ENCODE measurements at regions not wholly inside any gene's neighbourhood (a gene's known extent, or its start where the extent isn't known, plus 50 kb on each side); places are given as distances from the start of the nearest gene placed in this dataset.

- Mint-ChIP-seq H3K27ac (no peak overlapping the region), H3K9me3 (no peaks in the 10 kb centered on the region), H3K4me3 (no peak overlapping the region), H3K36me3 (no peaks in the 10 kb centered on the region), H3K27me3 (peaks cover 26% of the 10 kb centered on the region), H3K4me1 (peaks cover 2% of the 10 kb centered on the region)
- DNase-seq (ENCODE audit: low spot score in 2 of 2) (no peak), ATAC-seq (ENCODE audit: low read depth) (no peak)
These were observed 57.9 kb upstream of the CCL1 start for GRCh38 chr17:34420900-34421299.

GRCh38 chr17:34420254-34420766 is 57.3 kb upstream of the CCL1 start:
- ATAC-seq (ENCODE audit: low read depth) (peak; percentile 56), DNase-seq (ENCODE audit: low spot score in 2 of 2) (peak; percentile 69 to 74)
- no peak overlapping the region for H3K27ac Mint-ChIP-seq
- H3K36me3 Mint-ChIP-seq = no peaks in the 10 kb centered on the region
- no peak overlapping the region for H3K4me3 Mint-ChIP-seq
- H3K9me3 Mint-ChIP-seq = no peaks in the 10 kb centered on the region
- peaks cover 24% of the 10 kb centered on the region for H3K27me3 Mint-ChIP-seq
- H3K4me1 Mint-ChIP-seq = peaks cover 2% of the 10 kb centered on the region

GRCh38 chr17:34416116-34416515 is 53.1 kb upstream of the CCL1 start:
- H3K9me3 Mint-ChIP-seq = no peaks in the 10 kb centered on the region

GRCh38 chr17:34414339-34414738 is 51.3 kb upstream of the CCL1 start:
- H3K4me1 Mint-ChIP-seq = no peaks in the 10 kb centered on the region
- H3K36me3 Mint-ChIP-seq = no peaks in the 10 kb centered on the region
- H3K4me3 Mint-ChIP-seq = no peak overlapping the region
- no peak for ATAC-seq (ENCODE audit: low read depth)
- H3K9me3 Mint-ChIP-seq = no peaks in the 10 kb centered on the region
- H3K27ac Mint-ChIP-seq = no peak overlapping the region
- H3K27me3 Mint-ChIP-seq = peaks cover 13% of the 10 kb centered on the region
- DNase-seq (ENCODE audit: low spot score in 2 of 2) = no peak

More at GRCh38 chr17:34416116-34416515, 53.1 kb upstream of the CCL1 start:
- Mint-ChIP-seq H3K27me3 (peaks cover 14% of the 10 kb centered on the region), H3K4me3 (no peak overlapping the region), H3K36me3 (no peaks in the 10 kb centered on the region), H3K4me1 (no peaks in the 10 kb centered on the region), H3K27ac (no peak overlapping the region)
- no peak for DNase-seq (ENCODE audit: low spot score in 2 of 2)
- no peak for ATAC-seq (ENCODE audit: low read depth)

- ATAC-seq (ENCODE audit: low read depth) = no peak
- H3K4me3 Mint-ChIP-seq = no peak overlapping the region
- peaks cover 16% of the 10 kb centered on the region for H3K27me3 Mint-ChIP-seq
- no peaks in the 10 kb centered on the region for H3K4me1 Mint-ChIP-seq
- no peak overlapping the region for H3K27ac Mint-ChIP-seq
- DNase-seq (ENCODE audit: low spot score in 2 of 2) = no peak
- no peaks in the 10 kb centered on the region for H3K36me3 Mint-ChIP-seq
- no peaks in the 10 kb centered on the region for H3K9me3 Mint-ChIP-seq
These were observed 50.5 kb upstream of the CCL1 start for GRCh38 chr17:34413443-34414119.

- ATAC-seq (ENCODE audit: low read depth) = no peak
- H3K27me3 Mint-ChIP-seq = peaks cover 21% of the 10 kb centered on the region
These were observed 50.0 kb upstream of the CCL1 start for GRCh38 chr17:34412965-34413441.

More at GRCh38 chr17:34412965-34413441, 50.0 kb upstream of the CCL1 start:
- Mint-ChIP-seq H3K36me3 (no peaks in the 10 kb centered on the region), H3K4me1 (no peaks in the 10 kb centered on the region), H3K9me3 (no peaks in the 10 kb centered on the region), H3K4me3 (no peak overlapping the region), H3K27ac (no peak overlapping the region)
- DNase-seq (ENCODE audit: low spot score in 2 of 2) = no peak
